Pancreas (tissue), 10 donors: ENCODE measurements at regions not wholly inside any gene's neighbourhood (a gene's known extent, or its start where the extent isn't known, plus 50 kb on each side); places are given as distances from the start of the nearest gene placed in this dataset.

Experiments
- ATAC-seq, 4 donors: fragments of 200-7000 bp; cut with Tn5 transposase; one replicate each; pipeline versions ENCODE4 v1.8.0 to v1.9.1; 2020; ENCODE audit warnings: mild to moderate bottlenecking in 4 of 4, moderate library complexity in 4 of 4
- DNase-seq, 6 donors: peaks; one replicate each; pipeline ENCODE4 v3.0.0-alpha.2; 2020
- FAIRE-seq: peaks from 2 replicates; lab custom pipeline; 2012; peaks lifted over from hg19 to GRCh38; lab: Jason Lieb, UNC
- H3K27ac ChIP-seq, 4 donors: fragments of 200-600 bp; sonication (generic); 1 replicate in 3 of 4; 2 replicates in 1 of 4; pipeline versions ENCODE4 v1.5.0 to v1.8.0; 2020
- H3K27me3 ChIP-seq, 4 donors: fragments of 200-600 bp; one replicate each; pipeline ENCODE4 v1.8.0; 2021
- H3K36me3 ChIP-seq, 3 donors: fragments of 200-600 bp; sonication (generic) in 1 of 3; one replicate each; pipeline versions ENCODE4 v1.5.0 to v1.8.0; 2020 to 2021
- H3K4me1 ChIP-seq, 3 donors: fragments of 200-600 bp; one replicate each; pipeline ENCODE4 v1.8.0; 2021
- H3K4me3 ChIP-seq, 4 donors: fragments of 200-600 bp; sonication (generic) in 2 of 4; one replicate each; pipeline versions ENCODE4 v1.5.0 to v1.8.0; 2020 to 2021
- H3K9me3 ChIP-seq, 4 donors: fragments of 200-600 bp; one replicate each; pipeline ENCODE4 v1.8.0; 2021
- WGBS, 2 donors: extraction: QIAGEN DNeasy Blood & Tissue Kit; methylation state at CpG; one replicate each; pipeline ENCODE4 v1.1.7; 2013; 5-methylcytosine and 5-hydroxymethylcytosine counted together
- intact Hi-C, 3 donors: fragments of 100-400 bp; cut with DNase I; formaldehyde crosslinking; loops; one replicate each; pipeline versions ENCODE4 v1.11.1 to v1.14.2; 2022
- TF ChIP-seq, protein P1 (sequence below), 4 donors: fragments of 200-600 bp; sonication (generic) in 3 of 4; IDR thresholded peaks; one replicate each; pipeline versions ENCODE4 v1.5.0 to v1.8.0; 2021; ENCODE audit warnings: antibody characterized with exemption in 4 of 4
- donor health status: healthy with polysubstance abuse.
- donor health status: DM: no; HTN: no; CAD: no; lungs with moderate emphysema.
- donor health status: DM: no; HTN: no; CAD: no.
- donor health status: control.
- donor health status: control.
- donor health status: Bipolar disorder and iron deficiency.
- donor health status: DM: yes; HTN: yes; CAD: no.
- donor health status: DM: no; HTN: no; CAD: no.
- donor health status: DM: no; HTN: no; CAD: no.
- donor health status: DM: yes; HTN: yes; CAD: no.

DNA sequence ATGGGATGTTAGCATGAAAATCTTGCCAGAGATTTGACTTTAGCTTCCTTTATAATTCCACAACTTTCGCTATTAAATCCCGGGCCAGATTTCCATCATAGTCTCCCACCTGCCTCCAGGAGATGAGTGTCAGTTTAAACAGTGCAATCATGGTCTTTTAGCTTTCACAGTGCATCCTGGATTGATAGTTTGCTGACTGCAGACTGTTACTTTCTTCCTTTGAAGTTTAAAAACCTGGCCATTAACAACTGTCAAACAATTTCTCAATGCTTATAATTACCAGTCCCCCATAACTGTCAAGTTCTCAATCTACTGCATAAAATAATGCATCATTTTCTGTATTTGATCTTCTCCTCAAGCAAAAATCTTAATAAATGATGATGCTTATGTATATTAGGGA, 108.4 kb upstream of the FSTL5 start:
- WGBS, 2 donors = 76 to 84% methylated on average over 2 of the region's 2 CpGs
- TF ChIP-seq, protein P1, sequence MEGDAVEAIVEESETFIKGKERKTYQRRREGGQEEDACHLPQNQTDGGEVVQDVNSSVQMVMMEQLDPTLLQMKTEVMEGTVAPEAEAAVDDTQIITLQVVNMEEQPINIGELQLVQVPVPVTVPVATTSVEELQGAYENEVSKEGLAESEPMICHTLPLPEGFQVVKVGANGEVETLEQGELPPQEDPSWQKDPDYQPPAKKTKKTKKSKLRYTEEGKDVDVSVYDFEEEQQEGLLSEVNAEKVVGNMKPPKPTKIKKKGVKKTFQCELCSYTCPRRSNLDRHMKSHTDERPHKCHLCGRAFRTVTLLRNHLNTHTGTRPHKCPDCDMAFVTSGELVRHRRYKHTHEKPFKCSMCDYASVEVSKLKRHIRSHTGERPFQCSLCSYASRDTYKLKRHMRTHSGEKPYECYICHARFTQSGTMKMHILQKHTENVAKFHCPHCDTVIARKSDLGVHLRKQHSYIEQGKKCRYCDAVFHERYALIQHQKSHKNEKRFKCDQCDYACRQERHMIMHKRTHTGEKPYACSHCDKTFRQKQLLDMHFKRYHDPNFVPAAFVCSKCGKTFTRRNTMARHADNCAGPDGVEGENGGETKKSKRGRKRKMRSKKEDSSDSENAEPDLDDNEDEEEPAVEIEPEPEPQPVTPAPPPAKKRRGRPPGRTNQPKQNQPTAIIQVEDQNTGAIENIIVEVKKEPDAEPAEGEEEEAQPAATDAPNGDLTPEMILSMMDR (IDR thresholded peaks at IDR 0.05) = no peak
- no peak overlapping the region for H3K4me3 ChIP-seq
- no peaks in the 10 kb centered on the region for H3K36me3 ChIP-seq
- no peaks in the 10 kb centered on the region for H3K27me3 ChIP-seq
- no peaks in the 10 kb centered on the region for H3K4me1 ChIP-seq
- FAIRE-seq (no peak), ATAC-seq (no peak), DNase-seq (no peak)
- H3K9me3 ChIP-seq = no peaks in the 10 kb centered on the region
- intact Hi-C loops = no loop called here
- H3K27ac ChIP-seq = no peak overlapping the region

- no peaks in the 10 kb centered on the region for H3K36me3 ChIP-seq
- TF ChIP-seq, protein P1 (IDR thresholded peaks at IDR 0.05) = no peak
- no peaks in the 10 kb centered on the region for H3K9me3 ChIP-seq
- no peaks in the 10 kb centered on the region for H3K27me3 ChIP-seq
- H3K27ac ChIP-seq = no peak overlapping the region
- 57 to 69% methylated on average over 4 of the region's 4 CpGs for WGBS, 2 donors
- intact Hi-C loops = no loop called here
- no peak for DNase-seq
- H3K4me1 ChIP-seq = no peaks in the 10 kb centered on the region
- no peak for ATAC-seq
- no peak overlapping the region for H3K4me3 ChIP-seq
- no peak for FAIRE-seq
Measured at GRCh38 chr4:162268911-162269310, 105.1 kb upstream of the FSTL5 start.

- Histone ChIP-seq H3K27me3 (no peaks in the 10 kb centered on the region), H3K27ac (no peak overlapping the region), H3K4me3 (no peak overlapping the region), H3K9me3 (no peaks in the 10 kb centered on the region), H3K4me1 (no peaks in the 10 kb centered on the region), H3K36me3 (no peaks in the 10 kb centered on the region)
- intact Hi-C loops = no loop called here
- TF ChIP-seq, protein P1 (IDR thresholded peaks at IDR 0.05) = no peak
- no peak for FAIRE-seq
- no peak for DNase-seq
- WGBS, 2 donors = 7 to 15% methylated on average over 1 of the region's 1 CpG
- ATAC-seq = no peak
Measured at GRCh38 chr4:162265802-162266201, 102.0 kb upstream of the FSTL5 start.

- Histone ChIP-seq H3K4me3 (no peak overlapping the region), H3K27me3 (no peaks in the 10 kb centered on the region), H3K4me1 (peaks cover 0 to 9% (median 3%) of the 10 kb centered on the region in 3 donors), H3K9me3 (no peaks in the 10 kb centered on the region), H3K36me3 (no peaks in the 10 kb centered on the region), H3K27ac (no peak overlapping the region)
- DNase-seq = no peak
- FAIRE-seq = no peak
- TF ChIP-seq, protein P1 (IDR thresholded peaks at IDR 0.05) = no peak
- ATAC-seq = no peak
- intact Hi-C loops = no loop called here
- WGBS, 2 donors = 74 to 80% methylated on average over 4 of the region's 4 CpGs
Measured at GRCh38 chr4:162245051-162245450, 81.3 kb upstream of the FSTL5 start.

GRCh38 chr4:162241857-162242256, 78.1 kb upstream of the FSTL5 start:
- no peak overlapping the region for H3K27ac ChIP-seq
- H3K9me3 ChIP-seq = no peaks in the 10 kb centered on the region
- H3K36me3 ChIP-seq = no peaks in the 10 kb centered on the region
- intact Hi-C loops = no loop called here
- FAIRE-seq (no peak), ATAC-seq (peak; percentile 40 to 78 (median 63)), DNase-seq (no peak)
- H3K27me3 ChIP-seq = no peaks in the 10 kb centered on the region
- no peak overlapping the region for H3K4me3 ChIP-seq
- 5 to 8% methylated on average over 1 of the region's 1 CpG for WGBS, 2 donors
- H3K4me1 ChIP-seq = peaks cover 0 to 9% (median 3%) of the 10 kb centered on the region in 3 donors
- TF ChIP-seq, protein P1 (IDR thresholded peaks at IDR 0.05) = no peak
